Endodermal cell (in vitro differentiated cells): ENCODE measurements at regions not wholly inside any gene's neighbourhood (a gene's known extent, or its start where the extent isn't known, plus 50 kb on each side); places are given as distances from the start of the nearest gene placed in this dataset.
"Not testable (repeated sequence)": the region's sequence is repeated elsewhere in the genome, so short reads cannot be mapped to it uniquely, and the experiment has no call there.

ENCODE experiments used
- DNase-seq: peaks from one replicate; pipeline ENCODE4 v3.0.0-alpha.2; 2017
- H3K27ac ChIP-seq: 2 replicates; pipeline ENCODE4 v1.5.1; 2013; ENCODE audit warnings: mild to moderate bottlenecking, low read depth, low read length, moderate library complexity
- H3K27me3 ChIP-seq: 2 replicates; pipeline ENCODE4 v1.6.1; 2013; ENCODE audit warnings: mild to moderate bottlenecking, low read length, moderate library complexity; ENCODE audit not compliant: insufficient read depth, control insufficient read depth, poor library complexity, severe bottlenecking
- H3K36me3 ChIP-seq: 2 replicates; pipeline ENCODE4 v1.7.0; 2013; ENCODE audit warnings: mild to moderate bottlenecking, low read length, moderate library complexity; ENCODE audit not compliant: control insufficient read depth, insufficient read depth
- H3K4me1 ChIP-seq: one replicate; pipeline ENCODE4 v1.7.0; 2013; ENCODE audit warnings: low read length; ENCODE audit not compliant: control insufficient read depth, insufficient read depth
- H3K4me3 ChIP-seq: 2 replicates; pipeline ENCODE4 v1.5.1; 2013; ENCODE audit warnings: mild to moderate bottlenecking, low read length, moderate library complexity
- H3K9ac ChIP-seq: 2 replicates; pipeline ENCODE4 v1.6.1; 2013; ENCODE audit warnings: mild to moderate bottlenecking, low read length, moderate library complexity; ENCODE audit not compliant: poor library complexity, severe bottlenecking; ENCODE audit errors: extremely low read depth
- H3K9me3 ChIP-seq: 2 replicates; pipeline ENCODE4 v1.6.1; 2013; ENCODE audit warnings: mild to moderate bottlenecking, low read length, moderate library complexity; ENCODE audit not compliant: control insufficient read depth
- H3K27ac Mint-ChIP-seq: 2 replicates; pipeline ENCODE4 v1.8.0; 2020; ENCODE audit warnings: mixed read lengths
- H3K27me3 Mint-ChIP-seq: 2 replicates; pipeline ENCODE4 v1.8.0; 2021; ENCODE audit warnings: mild to moderate bottlenecking, mixed read lengths; ENCODE audit not compliant: insufficient read depth
- H3K36me3 Mint-ChIP-seq: 2 replicates; pipeline ENCODE4 v1.8.0; 2020; ENCODE audit warnings: low read depth, mixed read lengths
- H3K4me1 Mint-ChIP-seq: 2 replicates; pipeline ENCODE4 v1.8.0; 2020; ENCODE audit warnings: mixed read lengths
- H3K4me3 Mint-ChIP-seq: 2 replicates; pipeline ENCODE4 v1.8.0; 2020; ENCODE audit warnings: mild to moderate bottlenecking, moderate library complexity, mixed read lengths
- H3K9me3 Mint-ChIP-seq: 2 replicates; pipeline ENCODE4 v1.8.0; 2020; ENCODE audit warnings: mild to moderate bottlenecking, mixed read lengths
- CTCF ChIP-seq: fragments of 200-600 bp; sonication (generic); conservative IDR thresholded peaks from 2 replicates; pipeline ENCODE4 v1.5.0; 2021; ENCODE audit warnings: antibody characterized with exemption, mild to moderate bottlenecking
- WGBS, 2 experiments: methylation state at CpG; one replicate each; pipeline versions ENCODE4 v1.1.5 to v1.1.7; 2013; ENCODE audit warnings: missing lambda C conversion rate in 2 of 2, mixed read lengths in 1 of 2; ENCODE audit not compliant: insufficient coverage in 1 of 2, insufficient read length in 1 of 2; 5-methylcytosine and 5-hydroxymethylcytosine counted together

GRCh38 chr1:173328961-173329360 is 121.8 kb upstream of the TNFSF4 start:
- no peak for TF ChIP-seq CTCF
- Histone ChIP-seq H3K4me1 (peaks cover 4% of the 10 kb centered on the region), H3K36me3 (peaks cover 3% of the 10 kb centered on the region)

GRCh38 chr1:173329726-173330125 is 122.6 kb upstream of the TNFSF4 start:
- TF ChIP-seq CTCF: no peak
- H3K27me3 ChIP-seq: no peaks in the 10 kb centered on the region
- Mint-ChIP-seq H3K4me3 (no peak overlapping the region), H3K27me3 (no peaks in the 10 kb centered on the region), H3K4me1 (peaks cover 7% of the 10 kb centered on the region), H3K9me3 (peaks cover 6% of the 10 kb centered on the region), H3K36me3 (peaks cover 3% of the 10 kb centered on the region), H3K27ac (no peak overlapping the region)
- H3K27ac ChIP-seq: no peak overlapping the region
- H3K4me1 ChIP-seq: peaks cover 4% of the 10 kb centered on the region
- no peaks in the 10 kb centered on the region for H3K9me3 ChIP-seq
- no peak overlapping the region for H3K9ac ChIP-seq
- 100% methylated on average over 1 of the region's 1 CpG for WGBS, 2 experiments
- H3K36me3 ChIP-seq: peaks cover 3% of the 10 kb centered on the region
- H3K4me3 ChIP-seq: no peak overlapping the region
- DNase-seq: no peak

More at GRCh38 chr1:173328961-173329360, 121.8 kb upstream of the TNFSF4 start:
- Histone ChIP-seq H3K27ac (no peak overlapping the region), H3K9ac (no peak overlapping the region), H3K4me3 (no peak overlapping the region), H3K27me3 (no peaks in the 10 kb centered on the region), H3K9me3 (no peaks in the 10 kb centered on the region)
- no peak overlapping the region for H3K4me3 Mint-ChIP-seq
- WGBS, 2 experiments: 100% methylated on average over 1 of the region's 1 CpG; no CpG with 5 or more reads in 1 of the 2 experiments
- H3K9me3 Mint-ChIP-seq: peaks cover 11% of the 10 kb centered on the region
- DNase-seq: no peak
- H3K27me3 Mint-ChIP-seq: no peaks in the 10 kb centered on the region
- peaks cover 7% of the 10 kb centered on the region for H3K4me1 Mint-ChIP-seq
- H3K27ac Mint-ChIP-seq: no peak overlapping the region
- peaks cover 5% of the 10 kb centered on the region for H3K36me3 Mint-ChIP-seq

- H3K4me3 Mint-ChIP-seq: no peak overlapping the region
- peaks cover 4% of the 10 kb centered on the region for H3K36me3 Mint-ChIP-seq
- Histone ChIP-seq H3K27me3 (no peaks in the 10 kb centered on the region), H3K9me3 (no peaks in the 10 kb centered on the region), H3K27ac (no peak overlapping the region), H3K9ac (no peak overlapping the region), H3K36me3 (peaks cover 3% of the 10 kb centered on the region), H3K4me3 (no peak overlapping the region), H3K4me1 (peaks cover 4% of the 10 kb centered on the region)
- no peak for DNase-seq
- no peak overlapping the region for H3K27ac Mint-ChIP-seq
- 91% methylated on average over 3 of the region's 3 CpGs; no CpG with 5 or more reads in 1 of the 2 experiments for WGBS, 2 experiments
- H3K27me3 Mint-ChIP-seq: no peaks in the 10 kb centered on the region
- peaks cover 10% of the 10 kb centered on the region for H3K4me1 Mint-ChIP-seq
- TF ChIP-seq CTCF: no peak
- H3K9me3 Mint-ChIP-seq: peaks cover 6% of the 10 kb centered on the region
Observed at GRCh38 chr1:173330149-173330951, 123.2 kb upstream of the TNFSF4 start.

- H3K36me3 Mint-ChIP-seq, H3K9me3 Mint-ChIP-seq, H3K4me3 Mint-ChIP-seq, H3K4me3 ChIP-seq, H3K9ac ChIP-seq, H3K9me3 ChIP-seq, H3K27me3 ChIP-seq, H3K36me3 ChIP-seq, H3K27ac ChIP-seq, H3K4me1 ChIP-seq, DNase-seq, H3K27ac Mint-ChIP-seq, H3K27me3 Mint-ChIP-seq: not testable (repeated sequence)
- H3K4me1 Mint-ChIP-seq: peaks cover 11% of the 10 kb centered on the region
- WGBS, 2 experiments: 95 to 96% methylated on average over 4 to 10 of the region's 10 CpGs
Observed at GRCh38 chr1:173330952-173331548, 123.9 kb upstream of the TNFSF4 start.
